ENCODE measurements at regions not wholly inside any gene's neighbourhood (a gene's known extent, or its start where the extent isn't known, plus 50 kb on each side); places are given as distances from the start of the nearest gene placed in this dataset.

GRCh38 chr10:4190876-4191275 lies 405.9 kb upstream of the KLF6 start:
- DNase-seq = no peak
- Mint-ChIP-seq H3K27ac (no peak overlapping the region), H3K4me1 (peaks cover 7% of the 10 kb centered on the region), H3K27me3 (peaks cover 7% of the 10 kb centered on the region), H3K4me3 (no peak overlapping the region), H3K9me3 (ENCODE audit: insufficient read depth) (peaks cover 4% of the 10 kb centered on the region)
- H4K20me1 ChIP-seq (ENCODE audit: control insufficient read depth, insufficient read depth, low read length, poor library complexity, severe bottlenecking) = no peaks in the 10 kb centered on the region
- no peak overlapping the region for H3K4me2 ChIP-seq (replicated peaks; ENCODE audit: low read depth, low read length, poor library complexity, severe bottlenecking)
- no peaks in the 10 kb centered on the region for H3K27me3 ChIP-seq (replicated peaks in 1 of 4; ENCODE audit: control extremely low read depth in 1 of 4, control insufficient read depth in 3 of 4, insufficient read depth in 4 of 4, low read length in 3 of 4)
- H3K4me3 ChIP-seq (ENCODE audit: control extremely low read depth in 1 of 5, extremely low read depth in 1 of 5, insufficient read depth in 1 of 5, low read depth in 2 of 5, low read length in 4 of 5) = no peak overlapping the region
- 91% methylated on average over 4 of the region's 4 CpGs for WGBS (ENCODE audit: insufficient coverage)
- peaks cover 0 to 3% (median 0%) of the 10 kb centered on the region in 3 donors for H3K9me3 ChIP-seq (ENCODE audit: control extremely low read depth in 1 of 3, control insufficient read depth in 2 of 3, insufficient read depth in 1 of 3, low read length in 2 of 3)
- no peaks in the 10 kb centered on the region for H3K79me2 ChIP-seq (ENCODE audit: control insufficient read depth, insufficient read depth, low read length)
- no peak overlapping the region for H3K27ac ChIP-seq (ENCODE audit: low read length in 2 of 2)
- ChIA-PET CTCF (no interaction called here), POLR2A (no interaction called here)
- no peaks in the 10 kb centered on the region for H3K4me1 ChIP-seq (ENCODE audit: control insufficient read depth in 2 of 2, insufficient read depth in 2 of 2, low read length in 2 of 2)
- intact Hi-C loops (cut with micrococcal nuclease) = no loop called here
- H3K9ac ChIP-seq (ENCODE audit: low read length) = no peak overlapping the region
- ATAC-seq (ENCODE audit: low read depth) = no peak
- no peak overlapping the region for H2AFZ ChIP-seq (ENCODE audit: insufficient read depth, low read depth, low read length, poor library complexity, severe bottlenecking)
- no peak for TF ChIP-seq EZH2 (IDR thresholded peaks at IDR 0.05; ENCODE audit: borderline replicate concordance, insufficient read depth, low read depth, low read length, poor library complexity, severe bottlenecking)
- no peak for TF ChIP-seq CTCF (IDR thresholded peaks at IDR 0.05)
- no peaks in the 10 kb centered on the region for H3K36me3 ChIP-seq (replicated peaks in 1 of 2; ENCODE audit: control extremely low read depth in 1 of 2, control insufficient read depth in 1 of 2, extremely low read depth in 1 of 2, insufficient read depth in 2 of 2, low read length in 1 of 2)

GRCh38 chr10:4189281-4189680 lies 404.3 kb upstream of the KLF6 start:
- Mint-ChIP-seq H3K27ac (no peak overlapping the region), H3K4me3 (no peak overlapping the region), H3K9me3 (ENCODE audit: insufficient read depth) (peaks cover 4% of the 10 kb centered on the region), H3K4me1 (peaks cover 7% of the 10 kb centered on the region), H3K27me3 (peaks cover 7% of the 10 kb centered on the region)
- CTCF ChIA-PET = no interaction called here
- H3K36me3 ChIP-seq (replicated peaks in 1 of 2; ENCODE audit: control extremely low read depth in 1 of 2, control insufficient read depth in 1 of 2, extremely low read depth in 1 of 2, insufficient read depth in 2 of 2, low read length in 1 of 2) = no peaks in the 10 kb centered on the region
- H3K9ac ChIP-seq (ENCODE audit: low read length) = no peak overlapping the region
- H2AFZ ChIP-seq (ENCODE audit: insufficient read depth, low read depth, low read length, poor library complexity, severe bottlenecking) = no peak overlapping the region
- H3K4me2 ChIP-seq (replicated peaks; ENCODE audit: low read depth, low read length, poor library complexity, severe bottlenecking) = no peak overlapping the region
- no peaks in the 10 kb centered on the region for H4K20me1 ChIP-seq (ENCODE audit: control insufficient read depth, insufficient read depth, low read length, poor library complexity, severe bottlenecking)
- no peak for TF ChIP-seq CTCF (IDR thresholded peaks at IDR 0.05)
- no peak for TF ChIP-seq EZH2 (IDR thresholded peaks at IDR 0.05; ENCODE audit: borderline replicate concordance, insufficient read depth, low read depth, low read length, poor library complexity, severe bottlenecking)
- H3K4me1 ChIP-seq (ENCODE audit: control insufficient read depth in 2 of 2, insufficient read depth in 2 of 2, low read length in 2 of 2) = no peaks in the 10 kb centered on the region
- intact Hi-C loops (cut with micrococcal nuclease) = loop anchor here (10.0 kb wide), 1 partner anchor 54 kb away; no protein-coding TSS in a partner anchor
- DNase-seq (no peak), ATAC-seq (ENCODE audit: low read depth) (no peak)
- POLR2A ChIA-PET = no interaction called here
- peaks cover 0 to 3% (median 0%) of the 10 kb centered on the region in 3 donors for H3K9me3 ChIP-seq (ENCODE audit: control extremely low read depth in 1 of 3, control insufficient read depth in 2 of 3, insufficient read depth in 1 of 3, low read length in 2 of 3)
- no peak overlapping the region for H3K27ac ChIP-seq (ENCODE audit: low read length in 2 of 2)
- WGBS (ENCODE audit: insufficient coverage) = 93% methylated on average over 3 of the region's 5 CpGs
- H3K27me3 ChIP-seq (replicated peaks in 1 of 4; ENCODE audit: control extremely low read depth in 1 of 4, control insufficient read depth in 3 of 4, insufficient read depth in 4 of 4, low read length in 3 of 4) = no peaks in the 10 kb centered on the region
- no peaks in the 10 kb centered on the region for H3K79me2 ChIP-seq (ENCODE audit: control insufficient read depth, insufficient read depth, low read length)
- no peak overlapping the region for H3K4me3 ChIP-seq (ENCODE audit: control extremely low read depth in 1 of 5, extremely low read depth in 1 of 5, insufficient read depth in 1 of 5, low read depth in 2 of 5, low read length in 4 of 5)

All from B cell (primary cell).